ENCODE measurements at regions not wholly inside any gene's neighbourhood (a gene's known extent, or its start where the extent isn't known, plus 50 kb on each side); places are given as distances from the start of the nearest gene placed in this dataset.

- TF ChIP-seq EZH2 (IDR thresholded peaks at IDR 0.05; ENCODE audit: low read length, missing control alignments) (no peak), CTCF (conservative IDR thresholded peaks at IDR 0.05 in 1 of 2, IDR thresholded peaks at IDR 0.05 in 1 of 2; ENCODE audit: low read depth in 1 of 2, low read length in 2 of 2) (no peak)
These were observed 270.6 kb downstream of the SLITRK6 start for GRCh38 chr13:85528491-85529217.
